ENCODE measurements at regions not wholly inside any gene's neighbourhood (a gene's known extent, or its start where the extent isn't known, plus 50 kb on each side); places are given as distances from the start of the nearest gene placed in this dataset.

- TF ChIP-seq EZH2 (optimal IDR thresholded peaks at IDR 0.05; ENCODE audit: low read depth, low read length): no peak
- TF ChIP-seq, protein P1, sequence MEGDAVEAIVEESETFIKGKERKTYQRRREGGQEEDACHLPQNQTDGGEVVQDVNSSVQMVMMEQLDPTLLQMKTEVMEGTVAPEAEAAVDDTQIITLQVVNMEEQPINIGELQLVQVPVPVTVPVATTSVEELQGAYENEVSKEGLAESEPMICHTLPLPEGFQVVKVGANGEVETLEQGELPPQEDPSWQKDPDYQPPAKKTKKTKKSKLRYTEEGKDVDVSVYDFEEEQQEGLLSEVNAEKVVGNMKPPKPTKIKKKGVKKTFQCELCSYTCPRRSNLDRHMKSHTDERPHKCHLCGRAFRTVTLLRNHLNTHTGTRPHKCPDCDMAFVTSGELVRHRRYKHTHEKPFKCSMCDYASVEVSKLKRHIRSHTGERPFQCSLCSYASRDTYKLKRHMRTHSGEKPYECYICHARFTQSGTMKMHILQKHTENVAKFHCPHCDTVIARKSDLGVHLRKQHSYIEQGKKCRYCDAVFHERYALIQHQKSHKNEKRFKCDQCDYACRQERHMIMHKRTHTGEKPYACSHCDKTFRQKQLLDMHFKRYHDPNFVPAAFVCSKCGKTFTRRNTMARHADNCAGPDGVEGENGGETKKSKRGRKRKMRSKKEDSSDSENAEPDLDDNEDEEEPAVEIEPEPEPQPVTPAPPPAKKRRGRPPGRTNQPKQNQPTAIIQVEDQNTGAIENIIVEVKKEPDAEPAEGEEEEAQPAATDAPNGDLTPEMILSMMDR (IDR thresholded peaks at IDR 0.05; ENCODE audit: low read length): no peak
- TF ChIP-seq EZH2phosphoT487 (IDR thresholded peaks at IDR 0.05; ENCODE audit: low read length): no peak
These were observed 53.1 kb upstream of the EDIL3 start for GRCh38 chr5:84437673-84438315.
